Stomach (tissue), 8 donors: ENCODE measurements at regions not wholly inside any gene's neighbourhood (a gene's known extent, or its start where the extent isn't known, plus 50 kb on each side); places are given as distances from the start of the nearest gene placed in this dataset.

ENCODE experiments used
- DNase-seq, 2 donors: peaks; one replicate each; pipeline versions ENCODE4 v3.0.0 to v3.0.0-alpha.2; 2013 to 2019
- H3K27ac ChIP-seq, 5 donors: fragments of 200-600 bp in 4 of 5; sonication (generic) in 4 of 5; one replicate each; pipeline ENCODE4 v1.5.1; 2013 to 2019; ENCODE audit warnings: mild to moderate bottlenecking in 1 of 5, moderate library complexity in 1 of 5
- H3K27me3 ChIP-seq, 3 donors: fragments of 200-600 bp; sonication (generic); one replicate each; pipeline ENCODE4 v1.5.1; 2017 to 2019; ENCODE audit warnings: mixed run types in 1 of 3
- H3K36me3 ChIP-seq, 4 donors: fragments of 200-600 bp; sonication (generic); 1 replicate in 3 of 4; 2 replicates in 1 of 4; pipeline ENCODE4 v1.5.1; 2016 to 2019
- H3K4me1 ChIP-seq, 4 donors: fragments of 200-600 bp; sonication (generic); one replicate each; pipeline ENCODE4 v1.5.1; 2016 to 2019
- H3K4me3 ChIP-seq, 4 donors: fragments of 200-600 bp; sonication (generic) in 3 of 4; one replicate each; pipeline ENCODE4 v1.5.1; 2016 to 2019; ENCODE audit warnings: mild to moderate bottlenecking in 1 of 4
- H3K9me3 ChIP-seq, 4 donors: fragments of 200-600 bp; sonication (generic); one replicate each; pipeline ENCODE4 v1.5.1; 2016 to 2019
- CTCF ChIP-seq, 7 experiments: fragments of 450-650 bp in 4 of 7; fragments of 200-600 bp in 3 of 7; sonication (generic) in 3 of 7; IDR thresholded peaks; one replicate each; pipeline ENCODE4 v1.5.1; 2016 to 2019; ENCODE audit warnings: antibody characterized with exemption in 7 of 7, control low read depth in 2 of 7, mild to moderate bottlenecking in 1 of 7
- EP300 ChIP-seq: sonication (generic); formaldehyde crosslinking; IDR thresholded peaks from one replicate; pipeline ENCODE4 v1.6.1; 2017; ENCODE audit warnings: antibody characterized with exemption
- POLR2A ChIP-seq, 4 donors: fragments of 450-650 bp; IDR thresholded peaks; one replicate each; pipeline ENCODE4 v1.6.1; 2016; ENCODE audit warnings: antibody characterized with exemption in 4 of 4, control low read depth in 2 of 4, mild to moderate bottlenecking in 1 of 4, moderate library complexity in 1 of 4
- POLR2AphosphoS5 ChIP-seq, 3 donors: sonication (generic); formaldehyde crosslinking; IDR thresholded peaks; one replicate each; pipeline ENCODE4 v1.6.1; 2016; ENCODE audit warnings: antibody characterized with exemption in 3 of 3
- WGBS, 5 donors: extraction: QIAGEN DNeasy Blood & Tissue Kit in 3 of 5; methylation state at CpG; one replicate each; pipeline versions ENCODE4 v1.1.5 to v1.1.7; 2013 to 2018; 5-methylcytosine and 5-hydroxymethylcytosine counted together
- intact Hi-C: fragments of 100-400 bp; cut with DNase I; formaldehyde crosslinking; loops from one replicate; pipeline ENCODE4 v1.15.1; 2023; ENCODE audit warnings: low total_unique reads
- donor health status: healthy with polysubstance abuse.
- donor health status: Bipolar disorder and iron deficiency.
- donor health status: healthy.

- TF ChIP-seq POLR2AphosphoS5 (IDR thresholded peaks at IDR 0.05) (no peak), CTCF (IDR thresholded peaks at IDR 0.05) (no peak), EP300 (no peak), POLR2A (IDR thresholded peaks at IDR 0.05) (no peak)
- WGBS, 5 donors: 74 to 84% (median 80%) methylated on average over 1 of the region's 1 CpG
- Histone ChIP-seq H3K27ac (no peak overlapping the region), H3K4me3 (no peak overlapping the region), H3K27me3 (no peaks in the 10 kb centered on the region), H3K9me3 (no peaks in the 10 kb centered on the region), H3K4me1 (peaks cover 0 to 8% (median 0%) of the 10 kb centered on the region in 4 donors), H3K36me3 (no peaks in the 10 kb centered on the region)
- no peak for DNase-seq
- intact Hi-C loops: no loop called here
These were observed 83.6 kb upstream of the ETAA1 start for GRCh38 chr2:67313536-67313935.

- Histone ChIP-seq H3K27me3 (no peaks in the 10 kb centered on the region), H3K36me3 (no peaks in the 10 kb centered on the region), H3K4me1 (peaks cover 0 to 20% (median 4%) of the 10 kb centered on the region in 4 donors), H3K27ac (peak overlapping the region in 1 of 5 donors; percentile 2), H3K4me3 (no peak overlapping the region), H3K9me3 (no peaks in the 10 kb centered on the region)
- intact Hi-C loops: no loop called here
- TF ChIP-seq POLR2AphosphoS5 (IDR thresholded peaks at IDR 0.05) (no peak), CTCF (IDR thresholded peaks at IDR 0.05) (no peak), EP300 (no peak), POLR2A (IDR thresholded peaks at IDR 0.05) (no peak)
- WGBS, 5 donors: 86 to 100% (median 98%) methylated on average over 1 of the region's 1 CpG
- no peak for DNase-seq
These were observed 79.1 kb upstream of the ETAA1 start for GRCh38 chr2:67318031-67318430.

DNA sequence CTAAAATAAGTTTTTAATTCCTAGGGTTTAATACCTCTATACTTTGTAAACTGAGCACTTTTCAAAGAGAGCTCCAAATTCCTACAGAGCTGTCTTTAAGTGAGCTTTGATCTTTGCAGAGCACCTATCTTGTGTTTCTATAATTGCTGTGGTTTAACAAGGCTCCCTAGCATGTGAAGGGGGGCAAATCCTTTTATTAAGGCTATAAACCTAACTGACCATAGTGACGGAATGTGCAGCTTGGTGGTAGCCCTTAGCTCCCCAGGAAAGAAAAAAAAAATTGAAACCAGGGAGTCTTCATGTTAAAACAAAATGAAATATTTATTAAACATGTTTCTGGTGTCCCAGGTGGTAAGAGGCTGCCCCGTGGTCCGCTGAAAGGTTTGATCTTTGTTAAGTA lies 78.6 kb upstream of the ETAA1 start:
- no peaks in the 10 kb centered on the region for H3K36me3 ChIP-seq
- 77 to 89% (median 84%) methylated on average over 3 of the region's 3 CpGs for WGBS, 5 donors
- peaks cover 0 to 22% (median 4%) of the 10 kb centered on the region in 4 donors for H3K4me1 ChIP-seq
- TF ChIP-seq POLR2A (IDR thresholded peaks at IDR 0.05): no peak
- TF ChIP-seq EP300: no peak
- intact Hi-C loops: no loop called here
- no peaks in the 10 kb centered on the region for H3K27me3 ChIP-seq
- DNase-seq: no peak
- no peak overlapping the region for H3K27ac ChIP-seq
- no peaks in the 10 kb centered on the region for H3K9me3 ChIP-seq
- H3K4me3 ChIP-seq: no peak overlapping the region

DNA sequence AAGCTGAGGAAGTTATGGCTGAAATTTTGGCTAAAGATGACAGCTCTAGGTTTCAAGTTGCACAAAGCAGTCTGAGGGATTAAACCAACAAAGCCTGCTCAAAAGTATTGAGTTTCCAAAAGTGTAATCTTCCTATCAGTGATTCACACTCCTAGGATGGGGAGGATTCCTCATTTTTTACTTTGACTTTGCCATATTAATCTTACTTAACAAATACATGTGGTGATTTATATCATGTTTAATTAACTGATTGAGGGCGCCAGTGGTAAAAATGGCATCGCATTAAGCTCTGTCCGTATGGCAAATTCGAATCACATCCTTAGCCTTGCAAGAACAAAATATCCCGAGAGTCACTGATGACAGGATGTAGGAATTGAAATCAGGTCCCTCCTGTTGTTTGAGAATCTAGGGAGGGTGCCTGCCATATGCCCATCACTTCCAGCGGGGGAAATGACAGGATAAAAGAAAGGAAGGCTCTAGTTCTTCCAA lies 78.1 kb upstream of the ETAA1 start:
- H3K9me3 ChIP-seq: no peaks in the 10 kb centered on the region
- no peak overlapping the region for H3K27ac ChIP-seq
- H3K4me3 ChIP-seq: no peak overlapping the region
- H3K27me3 ChIP-seq: no peaks in the 10 kb centered on the region
- H3K36me3 ChIP-seq: no peaks in the 10 kb centered on the region
- H3K4me1 ChIP-seq: peaks cover 0 to 22% (median 4%) of the 10 kb centered on the region in 4 donors
- WGBS, 5 donors: 79 to 88% (median 85%) methylated on average over 6 of the region's 6 CpGs
- no peak for DNase-seq
- intact Hi-C loops: no loop called here
- TF ChIP-seq POLR2A (IDR thresholded peaks at IDR 0.05): no peak
- TF ChIP-seq EP300: no peak
- no peak for TF ChIP-seq CTCF (IDR thresholded peaks at IDR 0.05)
- TF ChIP-seq POLR2AphosphoS5 (IDR thresholded peaks at IDR 0.05): no peak

GRCh38 chr2:67320861-67321587 lies 76.1 kb upstream of the ETAA1 start:
- DNase-seq: peak in 1 of 2 donors; percentile 25
- peaks cover 0 to 22% (median 4%) of the 10 kb centered on the region in 4 donors for H3K4me1 ChIP-seq
- TF ChIP-seq POLR2A (IDR thresholded peaks at IDR 0.05): no peak
- 66 to 81% (median 72%) methylated on average over 3 of the region's 3 CpGs for WGBS, 5 donors
- intact Hi-C loops: no loop called here
- H3K9me3 ChIP-seq: no peaks in the 10 kb centered on the region
- peak overlapping the region in 3 of 5 donors; percentile 3 to 52 (median 18) for H3K27ac ChIP-seq
- no peak overlapping the region for H3K4me3 ChIP-seq
- H3K27me3 ChIP-seq: no peaks in the 10 kb centered on the region
- no peaks in the 10 kb centered on the region for H3K36me3 ChIP-seq
